T-helper 2 cell treated with Interferon-gamma antibody and Interleukin-4, amounts not matched to agents 100 ng/mL and 5 ng/mL, for 36 hours (primary cell): ENCODE measurements at regions not wholly inside any gene's neighbourhood (a gene's known extent, or its start where the extent isn't known, plus 50 kb on each side); places are given as distances from the start of the nearest gene placed in this dataset.

Source experiments
- intact Hi-C: fragments of 100-400 bp; cut with micrococcal nuclease; formaldehyde crosslinking; loops from one replicate; pipeline ENCODE4 v1.15.1; 2023

GRCh38 chr2:151033271-151034248, 228.1 kb downstream of the RBM43 start:
- intact Hi-C loops: no loop called here

GRCh38 chr2:151032741-151033191, 228.9 kb downstream of the RBM43 start:
- intact Hi-C loops: no loop called here

GRCh38 chr2:151030663-151031230, 230.9 kb downstream of the RBM43 start:
- intact Hi-C loops: no loop called here

GRCh38 chr2:151029406-151030157, 232.1 kb downstream of the RBM43 start:
- intact Hi-C loops: no loop called here

- intact Hi-C loops: no loop called here
Measured at GRCh38 chr2:151028691-151029176, 232.9 kb downstream of the RBM43 start.

- intact Hi-C loops: no loop called here
Measured at GRCh38 chr2:151027151-151027550, 234.5 kb downstream of the RBM43 start.

GRCh38 chr2:151025816-151026215, 235.8 kb downstream of the RBM43 start:
- intact Hi-C loops: no loop called here

GRCh38 chr2:151024696-151025251, 236.9 kb downstream of the RBM43 start:
- intact Hi-C loops: no loop called here

- intact Hi-C loops: no loop called here
Measured at GRCh38 chr2:151021747-151022452, 239.8 kb downstream of the RBM43 start.

GRCh38 chr2:151020411-151020810, 241.3 kb downstream of the RBM43 start:
- intact Hi-C loops: no loop called here

GRCh38 chr2:151009437-151010175, 252.1 kb downstream of the RBM43 start:
- intact Hi-C loops: no loop called here

GRCh38 chr2:151007365-151007764, 254.3 kb downstream of the RBM43 start:
- intact Hi-C loops: no loop called here

- intact Hi-C loops: no loop called here
Measured at GRCh38 chr2:151002959-151003600, 258.6 kb downstream of the RBM43 start.

- intact Hi-C loops: no loop called here
Measured at GRCh38 chr2:150997702-150998440, 263.8 kb downstream of the RBM43 start.

GRCh38 chr2:150997066-150997465, 264.6 kb downstream of the RBM43 start:
- intact Hi-C loops: no loop called here

- intact Hi-C loops: no loop called here
Measured at GRCh38 chr2:150994076-150994475, 267.6 kb downstream of the RBM43 start.

- intact Hi-C loops: no loop called here
Measured at GRCh38 chr2:150989969-150990368, 271.7 kb downstream of the RBM43 start.

GRCh38 chr2:150985741-150986140, 275.9 kb downstream of the RBM43 start:
- intact Hi-C loops: no loop called here
